H9 (cell line): ENCODE measurements at regions not wholly inside any gene's neighbourhood (a gene's known extent, or its start where the extent isn't known, plus 50 kb on each side); places are given as distances from the start of the nearest gene placed in this dataset.

ENCODE experiments used
- DNase-seq: peaks from one replicate; pipeline ENCODE4 v3.0.0-alpha.2; 2017
- H2AFZ ChIP-seq: one replicate; pipeline ENCODE4 v1.6.1; 2013; ENCODE audit warnings: mild to moderate bottlenecking, low read length, control low read depth, moderate library complexity
- H2AK5ac ChIP-seq: 2 replicates; pipeline ENCODE4 v1.6.1; 2013; ENCODE audit warnings: low read length, control low read depth, mixed read lengths; ENCODE audit not compliant: insufficient read length
- H2BK120ac ChIP-seq: one replicate; pipeline ENCODE4 v1.6.1; 2013; ENCODE audit warnings: low read depth, mild to moderate bottlenecking, low read length, control low read depth, inconsistent platforms; ENCODE audit not compliant: poor library complexity, severe bottlenecking
- H2BK12ac ChIP-seq: 2 replicates; pipeline ENCODE4 v1.6.1; 2013; ENCODE audit warnings: low read length, control low read depth, mixed read lengths, low read depth; ENCODE audit not compliant: insufficient read length
- H2BK15ac ChIP-seq: 2 replicates; pipeline ENCODE4 v1.6.1; 2013; ENCODE audit warnings: low read depth, low read length, control low read depth
- H2BK20ac ChIP-seq: one replicate; pipeline ENCODE4 v1.6.1; 2013; ENCODE audit warnings: low read depth, mild to moderate bottlenecking, low read length, control low read depth, inconsistent platforms; ENCODE audit not compliant: poor library complexity, severe bottlenecking
- H2BK5ac ChIP-seq: 2 replicates; pipeline ENCODE4 v1.6.1; 2013; ENCODE audit warnings: low read length, control low read depth, mixed read lengths; ENCODE audit not compliant: insufficient read length
- H3K14ac ChIP-seq: 2 replicates; pipeline ENCODE4 v1.6.1; 2013; ENCODE audit warnings: low read length, control low read depth; ENCODE audit not compliant: insufficient read depth
- H3K18ac ChIP-seq: 2 replicates; pipeline ENCODE4 v1.6.1; 2013; ENCODE audit warnings: low read depth, mild to moderate bottlenecking, mixed read lengths, low read length, control low read depth; ENCODE audit not compliant: insufficient read length
- H3K23ac ChIP-seq: 2 replicates; pipeline ENCODE4 v1.6.1; 2013; ENCODE audit warnings: low read length, control low read depth, mixed read lengths, low read depth; ENCODE audit not compliant: insufficient read length
- H3K23me2 ChIP-seq: 2 replicates; pipeline ENCODE4 v1.6.1; 2013; ENCODE audit warnings: low read depth, mild to moderate bottlenecking, mixed read lengths, low read length, control low read depth; ENCODE audit not compliant: insufficient read length, poor library complexity, severe bottlenecking
- H3K27ac ChIP-seq: 2 replicates; pipeline ENCODE4 v1.5.1; 2013; ENCODE audit warnings: low read length, control low read depth, mixed read lengths, low read depth; ENCODE audit not compliant: insufficient read length
- H3K27me3 ChIP-seq: 2 replicates; pipeline ENCODE4 v1.6.1; 2013; ENCODE audit warnings: low read length, control low read depth, inconsistent platforms; ENCODE audit not compliant: insufficient read depth
- H3K4ac ChIP-seq: 2 replicates; pipeline ENCODE4 v1.6.1; 2013; ENCODE audit warnings: low read depth, mild to moderate bottlenecking, control low read depth, inconsistent platforms, low read length, moderate library complexity
- H3K4me1 ChIP-seq: 2 replicates; pipeline ENCODE4 v1.6.1; 2013; ENCODE audit warnings: low read length, control low read depth, inconsistent platforms; ENCODE audit not compliant: insufficient read depth
- H3K4me2 ChIP-seq: 2 replicates; pipeline ENCODE4 v1.6.1; 2013; ENCODE audit warnings: low read length, control low read depth, mixed read lengths; ENCODE audit not compliant: insufficient read length, insufficient read depth
- H3K56ac ChIP-seq: 2 replicates; pipeline ENCODE4 v1.6.1; 2013; ENCODE audit warnings: low read depth, mild to moderate bottlenecking, mixed read lengths, low read length, control low read depth; ENCODE audit not compliant: insufficient read length
- H3K79me1 ChIP-seq: 2 replicates; pipeline ENCODE4 v1.6.1; 2013; ENCODE audit warnings: low read depth, mild to moderate bottlenecking, moderate library complexity, low read length, control low read depth, inconsistent platforms; ENCODE audit not compliant: insufficient read depth, poor library complexity, severe bottlenecking
- H3K79me2 ChIP-seq: 2 replicates; pipeline ENCODE4 v1.6.1; 2013; ENCODE audit warnings: low read length, control low read depth, inconsistent platforms; ENCODE audit not compliant: insufficient read depth
- H3K9ac ChIP-seq: 2 replicates; pipeline ENCODE4 v1.6.1; 2013; ENCODE audit warnings: low read length, control low read depth, mixed read lengths; ENCODE audit not compliant: insufficient read length; ENCODE audit errors: extremely low read depth
- H3K9me3 ChIP-seq: one replicate; pipeline ENCODE4 v1.6.1; 2013; ENCODE audit warnings: low read depth, low read length, inconsistent platforms; ENCODE audit not compliant: control insufficient read depth
- H3T11ph ChIP-seq: one replicate; pipeline ENCODE4 v1.6.1; 2013; ENCODE audit warnings: mild to moderate bottlenecking, low read length, control low read depth, inconsistent platforms
- H4K20me1 ChIP-seq: one replicate; pipeline ENCODE4 v1.6.1; 2013; ENCODE audit not compliant: control insufficient read depth, insufficient read length, insufficient read depth
- H4K5ac ChIP-seq: 2 replicates; pipeline ENCODE4 v1.6.1; 2013; ENCODE audit warnings: low read depth, mild to moderate bottlenecking, mixed read lengths, low read length, control low read depth; ENCODE audit not compliant: insufficient read length
- H4K8ac ChIP-seq: replicated peaks from 2 replicates; pipeline ENCODE4 v1.6.1; 2013; ENCODE audit warnings: low read length, control low read depth, mixed read lengths, low read depth; ENCODE audit not compliant: insufficient read length
- H4K91ac ChIP-seq: 2 replicates; pipeline ENCODE4 v1.6.1; 2013; ENCODE audit warnings: low read depth, mild to moderate bottlenecking, moderate library complexity, mixed read lengths, low read length, control low read depth; ENCODE audit not compliant: insufficient read length
- H3K27ac Mint-ChIP-seq, 3 experiments: 2 replicates in 2 of 3; 3 replicates in 1 of 3; pipeline ENCODE4 v1.8.0; 2020 to 2021; ENCODE audit warnings: mixed read lengths in 3 of 3, mild to moderate bottlenecking in 1 of 3, moderate library complexity in 1 of 3
- H3K27me3 Mint-ChIP-seq: 2 replicates; pipeline ENCODE4 v1.8.0; 2021; ENCODE audit warnings: low read depth, mild to moderate bottlenecking, moderate library complexity, mixed read lengths
- H3K36me3 Mint-ChIP-seq, 3 experiments: 2 replicates in 2 of 3; 3 replicates in 1 of 3; pipeline ENCODE4 v1.8.0; 2020 to 2021; ENCODE audit warnings: low read depth in 3 of 3, mixed read lengths in 3 of 3; ENCODE audit not compliant: insufficient read depth in 1 of 3
- H3K4me1 Mint-ChIP-seq, 2 experiments: 2 replicates each; pipeline ENCODE4 v1.8.0; 2020; ENCODE audit warnings: mixed read lengths in 2 of 2
- H3K4me3 Mint-ChIP-seq, 2 experiments: 2 replicates in 1 of 2; 3 replicates in 1 of 2; pipeline ENCODE4 v1.8.0; 2020 to 2021; ENCODE audit warnings: mild to moderate bottlenecking in 2 of 2, mixed read lengths in 2 of 2, moderate library complexity in 1 of 2
- H3K9me3 Mint-ChIP-seq, 2 experiments: 2 replicates in 1 of 2; 3 replicates in 1 of 2; pipeline ENCODE4 v1.8.0; 2020; ENCODE audit warnings: mild to moderate bottlenecking in 2 of 2, mixed read lengths in 2 of 2, moderate library complexity in 1 of 2
- WGBS: extraction: QIAGEN DNeasy Blood & Tissue Kit; methylation state at CpG from one replicate; pipeline ENCODE4 v1.1.7; 2013; ENCODE audit warnings: missing lambda C conversion rate, low lambda C conversion rate, mixed read lengths; ENCODE audit not compliant: insufficient read length; ENCODE audit errors: extremely low coverage; 5-methylcytosine and 5-hydroxymethylcytosine counted together
- TF ChIP-seq, protein P1 (sequence below): fragments of 200-600 bp; sonication (generic); conservative IDR thresholded peaks from 3 replicates; pipeline ENCODE4 v1.8.0; 2021; ENCODE audit warnings: antibody characterized with exemption, mild to moderate bottlenecking

- Histone ChIP-seq H2BK15ac (no peak overlapping the region), H4K91ac (no peak overlapping the region), H4K8ac (no peak overlapping the region), H2AFZ (no peak overlapping the region), H3K4ac (no peak overlapping the region), H3K14ac (no peak overlapping the region), H3K23ac (no peak overlapping the region), H3K27ac (no peak overlapping the region), H2BK120ac (no peak overlapping the region), H3K79me1 (no peaks in the 10 kb centered on the region), H3T11ph (no peak overlapping the region), H3K23me2 (no peaks in the 10 kb centered on the region), H4K20me1 (no peaks in the 10 kb centered on the region), H3K79me2 (no peaks in the 10 kb centered on the region), H3K9me3 (no peaks in the 10 kb centered on the region), H3K4me2 (no peak overlapping the region), H2BK5ac (no peak overlapping the region), H3K4me1 (no peaks in the 10 kb centered on the region), H2BK12ac (no peak overlapping the region), H4K5ac (no peak overlapping the region), H2BK20ac (no peak overlapping the region), H3K27me3 (no peaks in the 10 kb centered on the region), H3K9ac (no peak overlapping the region), H2AK5ac (no peak overlapping the region), H3K18ac (no peak overlapping the region), H3K56ac (no peak overlapping the region)
- no CpG with 5 or more reads among the region's 1 CpG for WGBS
- H3K27ac Mint-ChIP-seq: no peak overlapping the region
- no peak overlapping the region for H3K4me3 Mint-ChIP-seq
- no peaks in the 10 kb centered on the region for H3K9me3 Mint-ChIP-seq
- no peaks in the 10 kb centered on the region for H3K27me3 Mint-ChIP-seq
- no peak for DNase-seq
- peaks cover 11 to 16% of the 10 kb centered on the region in 2 experiments for H3K4me1 Mint-ChIP-seq
- no peaks in the 10 kb centered on the region for H3K36me3 Mint-ChIP-seq
- TF ChIP-seq, protein P1, sequence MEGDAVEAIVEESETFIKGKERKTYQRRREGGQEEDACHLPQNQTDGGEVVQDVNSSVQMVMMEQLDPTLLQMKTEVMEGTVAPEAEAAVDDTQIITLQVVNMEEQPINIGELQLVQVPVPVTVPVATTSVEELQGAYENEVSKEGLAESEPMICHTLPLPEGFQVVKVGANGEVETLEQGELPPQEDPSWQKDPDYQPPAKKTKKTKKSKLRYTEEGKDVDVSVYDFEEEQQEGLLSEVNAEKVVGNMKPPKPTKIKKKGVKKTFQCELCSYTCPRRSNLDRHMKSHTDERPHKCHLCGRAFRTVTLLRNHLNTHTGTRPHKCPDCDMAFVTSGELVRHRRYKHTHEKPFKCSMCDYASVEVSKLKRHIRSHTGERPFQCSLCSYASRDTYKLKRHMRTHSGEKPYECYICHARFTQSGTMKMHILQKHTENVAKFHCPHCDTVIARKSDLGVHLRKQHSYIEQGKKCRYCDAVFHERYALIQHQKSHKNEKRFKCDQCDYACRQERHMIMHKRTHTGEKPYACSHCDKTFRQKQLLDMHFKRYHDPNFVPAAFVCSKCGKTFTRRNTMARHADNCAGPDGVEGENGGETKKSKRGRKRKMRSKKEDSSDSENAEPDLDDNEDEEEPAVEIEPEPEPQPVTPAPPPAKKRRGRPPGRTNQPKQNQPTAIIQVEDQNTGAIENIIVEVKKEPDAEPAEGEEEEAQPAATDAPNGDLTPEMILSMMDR: no peak
Observed at GRCh38 chr3:86230762-86231161, 760.2 kb downstream of the VGLL3 start.
